ENCODE measurements at regions not wholly inside any gene's neighbourhood (a gene's known extent, or its start where the extent isn't known, plus 50 kb on each side); places are given as distances from the start of the nearest gene placed in this dataset.

DNA sequence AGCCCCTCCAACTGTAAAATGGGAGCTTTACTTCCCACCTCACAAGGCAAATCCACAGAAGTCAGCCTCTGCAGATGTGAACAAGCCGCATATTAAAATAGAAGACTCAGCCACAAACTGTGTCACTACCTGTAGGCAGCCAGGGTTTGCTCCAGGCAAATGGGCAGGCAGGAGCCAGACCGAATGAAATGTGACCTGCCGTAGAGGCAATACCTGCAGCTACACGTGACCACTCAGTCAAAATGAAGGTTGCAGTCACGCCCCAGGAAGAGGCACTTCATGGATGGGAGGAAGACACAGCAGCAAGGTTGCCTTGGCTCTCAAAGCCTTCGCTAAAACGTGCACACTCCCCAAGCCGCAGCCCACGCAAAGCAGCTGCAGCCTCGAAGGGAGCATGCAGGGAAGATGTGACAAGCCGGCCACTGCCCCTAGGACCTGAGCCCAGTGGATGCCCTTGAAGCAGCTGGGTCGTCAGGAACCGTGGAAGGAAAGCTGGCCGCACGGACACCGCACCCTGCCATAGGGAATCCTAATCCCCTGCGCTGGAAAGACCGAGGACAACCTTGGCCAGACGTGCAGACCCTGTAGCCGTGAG, 53.1 kb downstream of the SHANK2 start:
- TF ChIP-seq, protein P1, sequence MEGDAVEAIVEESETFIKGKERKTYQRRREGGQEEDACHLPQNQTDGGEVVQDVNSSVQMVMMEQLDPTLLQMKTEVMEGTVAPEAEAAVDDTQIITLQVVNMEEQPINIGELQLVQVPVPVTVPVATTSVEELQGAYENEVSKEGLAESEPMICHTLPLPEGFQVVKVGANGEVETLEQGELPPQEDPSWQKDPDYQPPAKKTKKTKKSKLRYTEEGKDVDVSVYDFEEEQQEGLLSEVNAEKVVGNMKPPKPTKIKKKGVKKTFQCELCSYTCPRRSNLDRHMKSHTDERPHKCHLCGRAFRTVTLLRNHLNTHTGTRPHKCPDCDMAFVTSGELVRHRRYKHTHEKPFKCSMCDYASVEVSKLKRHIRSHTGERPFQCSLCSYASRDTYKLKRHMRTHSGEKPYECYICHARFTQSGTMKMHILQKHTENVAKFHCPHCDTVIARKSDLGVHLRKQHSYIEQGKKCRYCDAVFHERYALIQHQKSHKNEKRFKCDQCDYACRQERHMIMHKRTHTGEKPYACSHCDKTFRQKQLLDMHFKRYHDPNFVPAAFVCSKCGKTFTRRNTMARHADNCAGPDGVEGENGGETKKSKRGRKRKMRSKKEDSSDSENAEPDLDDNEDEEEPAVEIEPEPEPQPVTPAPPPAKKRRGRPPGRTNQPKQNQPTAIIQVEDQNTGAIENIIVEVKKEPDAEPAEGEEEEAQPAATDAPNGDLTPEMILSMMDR (IDR thresholded peaks at IDR 0.05), result no peak
- TF ChIP-seq EP300 (IDR thresholded peaks at IDR 0.05) (no peak), POLR2AphosphoS5 (IDR thresholded peaks at IDR 0.05) (no peak), POLR2A (IDR thresholded peaks at IDR 0.05) (no peak)
